ENCODE measurements at regions not wholly inside any gene's neighbourhood (a gene's known extent, or its start where the extent isn't known, plus 50 kb on each side); places are given as distances from the start of the nearest gene placed in this dataset.

DNA sequence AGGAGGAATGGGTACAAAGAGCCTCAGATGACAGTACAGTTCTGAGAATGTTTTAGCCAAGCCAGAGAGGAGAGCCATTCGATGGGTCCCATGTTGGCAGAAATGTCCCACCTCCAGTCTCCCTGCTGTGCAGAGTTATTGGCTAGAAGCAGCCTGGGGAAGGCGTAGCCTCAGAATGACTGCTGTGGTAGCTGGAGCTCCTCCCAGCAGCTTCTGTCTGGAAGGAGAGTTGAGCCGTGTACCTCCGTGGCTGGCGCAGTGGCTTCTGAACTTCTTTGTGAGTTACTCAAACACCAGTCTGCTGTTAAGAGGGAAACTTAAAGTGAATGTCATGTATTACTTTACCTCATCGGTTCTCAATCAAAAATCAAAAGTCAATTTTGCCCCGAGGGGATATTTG lies 193.3 kb upstream of the SNX2 start:
- WGBS (ENCODE audit: low lambda C conversion rate) = 68% methylated on average over 7 of the region's 7 CpGs
- CTCF ChIA-PET = no interaction called here
- Histone ChIP-seq H3K9ac (no peak overlapping the region), H3K9me3 (no peaks in the 10 kb centered on the region), H2AFZ (ENCODE audit: low read depth) (no peak overlapping the region), H3K36me3 (replicated peaks in 1 of 2; ENCODE audit: control insufficient read depth in 1 of 2, insufficient read depth in 2 of 2, low read length in 1 of 2) (no peaks in the 10 kb centered on the region), H3K79me2 (ENCODE audit: insufficient read depth) (no peaks in the 10 kb centered on the region), H3K4me1 (ENCODE audit: control insufficient read depth in 1 of 2, insufficient read depth in 2 of 2, low read depth in 1 of 2, low read length in 1 of 2) (0 out of 4 replicates have a peak, but pooled peaks cover 0 to 1% of the 10 kb centered on the region in 2 experiments), H3K9me2 (no peaks in the 10 kb centered on the region), H3K4me2 (no peak overlapping the region), H3F3A (replicated peaks; ENCODE audit: insufficient read depth) (no peaks in the 10 kb centered on the region), H3K4me3 (ENCODE audit: low read depth in 2 of 2, low read length in 1 of 2) (no peak overlapping the region), H4K20me1 (ENCODE audit: insufficient read depth) (no peaks in the 10 kb centered on the region), H3K27me3 (ENCODE audit: insufficient read depth) (no peaks in the 10 kb centered on the region), H3K27ac (ENCODE audit: low read depth in 2 of 2, low read length in 1 of 2) (no peak overlapping the region)
- no peak for DNase-seq
- POLR2A ChIA-PET = no interaction called here
- no peak for TF ChIP-seq SMC3 (IDR thresholded peaks at IDR 0.05; ENCODE audit: low read depth, low read length)
- TF ChIP-seq, protein P1, sequence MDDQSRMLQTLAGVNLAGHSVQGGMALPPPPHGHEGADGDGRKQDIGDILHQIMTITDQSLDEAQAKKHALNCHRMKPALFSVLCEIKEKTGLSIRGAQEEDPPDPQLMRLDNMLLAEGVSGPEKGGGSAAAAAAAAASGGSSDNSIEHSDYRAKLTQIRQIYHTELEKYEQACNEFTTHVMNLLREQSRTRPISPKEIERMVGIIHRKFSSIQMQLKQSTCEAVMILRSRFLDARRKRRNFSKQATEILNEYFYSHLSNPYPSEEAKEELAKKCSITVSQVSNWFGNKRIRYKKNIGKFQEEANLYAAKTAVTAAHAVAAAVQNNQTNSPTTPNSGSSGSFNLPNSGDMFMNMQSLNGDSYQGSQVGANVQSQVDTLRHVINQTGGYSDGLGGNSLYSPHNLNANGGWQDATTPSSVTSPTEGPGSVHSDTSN (IDR thresholded peaks at IDR 0.05) = no peak
- TF ChIP-seq, protein P2, sequence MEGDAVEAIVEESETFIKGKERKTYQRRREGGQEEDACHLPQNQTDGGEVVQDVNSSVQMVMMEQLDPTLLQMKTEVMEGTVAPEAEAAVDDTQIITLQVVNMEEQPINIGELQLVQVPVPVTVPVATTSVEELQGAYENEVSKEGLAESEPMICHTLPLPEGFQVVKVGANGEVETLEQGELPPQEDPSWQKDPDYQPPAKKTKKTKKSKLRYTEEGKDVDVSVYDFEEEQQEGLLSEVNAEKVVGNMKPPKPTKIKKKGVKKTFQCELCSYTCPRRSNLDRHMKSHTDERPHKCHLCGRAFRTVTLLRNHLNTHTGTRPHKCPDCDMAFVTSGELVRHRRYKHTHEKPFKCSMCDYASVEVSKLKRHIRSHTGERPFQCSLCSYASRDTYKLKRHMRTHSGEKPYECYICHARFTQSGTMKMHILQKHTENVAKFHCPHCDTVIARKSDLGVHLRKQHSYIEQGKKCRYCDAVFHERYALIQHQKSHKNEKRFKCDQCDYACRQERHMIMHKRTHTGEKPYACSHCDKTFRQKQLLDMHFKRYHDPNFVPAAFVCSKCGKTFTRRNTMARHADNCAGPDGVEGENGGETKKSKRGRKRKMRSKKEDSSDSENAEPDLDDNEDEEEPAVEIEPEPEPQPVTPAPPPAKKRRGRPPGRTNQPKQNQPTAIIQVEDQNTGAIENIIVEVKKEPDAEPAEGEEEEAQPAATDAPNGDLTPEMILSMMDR (IDR thresholded peaks at IDR 0.05) = no peak
- TF ChIP-seq, protein P3, sequence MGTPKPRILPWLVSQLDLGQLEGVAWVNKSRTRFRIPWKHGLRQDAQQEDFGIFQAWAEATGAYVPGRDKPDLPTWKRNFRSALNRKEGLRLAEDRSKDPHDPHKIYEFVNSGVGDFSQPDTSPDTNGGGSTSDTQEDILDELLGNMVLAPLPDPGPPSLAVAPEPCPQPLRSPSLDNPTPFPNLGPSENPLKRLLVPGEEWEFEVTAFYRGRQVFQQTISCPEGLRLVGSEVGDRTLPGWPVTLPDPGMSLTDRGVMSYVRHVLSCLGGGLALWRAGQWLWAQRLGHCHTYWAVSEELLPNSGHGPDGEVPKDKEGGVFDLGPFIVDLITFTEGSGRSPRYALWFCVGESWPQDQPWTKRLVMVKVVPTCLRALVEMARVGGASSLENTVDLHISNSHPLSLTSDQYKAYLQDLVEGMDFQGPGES (IDR thresholded peaks at IDR 0.05; ENCODE audit: low read depth, low read length) = no peak
- TF ChIP-seq YY1 (IDR thresholded peaks at IDR 0.05; ENCODE audit: low read depth) = no peak

DNA sequence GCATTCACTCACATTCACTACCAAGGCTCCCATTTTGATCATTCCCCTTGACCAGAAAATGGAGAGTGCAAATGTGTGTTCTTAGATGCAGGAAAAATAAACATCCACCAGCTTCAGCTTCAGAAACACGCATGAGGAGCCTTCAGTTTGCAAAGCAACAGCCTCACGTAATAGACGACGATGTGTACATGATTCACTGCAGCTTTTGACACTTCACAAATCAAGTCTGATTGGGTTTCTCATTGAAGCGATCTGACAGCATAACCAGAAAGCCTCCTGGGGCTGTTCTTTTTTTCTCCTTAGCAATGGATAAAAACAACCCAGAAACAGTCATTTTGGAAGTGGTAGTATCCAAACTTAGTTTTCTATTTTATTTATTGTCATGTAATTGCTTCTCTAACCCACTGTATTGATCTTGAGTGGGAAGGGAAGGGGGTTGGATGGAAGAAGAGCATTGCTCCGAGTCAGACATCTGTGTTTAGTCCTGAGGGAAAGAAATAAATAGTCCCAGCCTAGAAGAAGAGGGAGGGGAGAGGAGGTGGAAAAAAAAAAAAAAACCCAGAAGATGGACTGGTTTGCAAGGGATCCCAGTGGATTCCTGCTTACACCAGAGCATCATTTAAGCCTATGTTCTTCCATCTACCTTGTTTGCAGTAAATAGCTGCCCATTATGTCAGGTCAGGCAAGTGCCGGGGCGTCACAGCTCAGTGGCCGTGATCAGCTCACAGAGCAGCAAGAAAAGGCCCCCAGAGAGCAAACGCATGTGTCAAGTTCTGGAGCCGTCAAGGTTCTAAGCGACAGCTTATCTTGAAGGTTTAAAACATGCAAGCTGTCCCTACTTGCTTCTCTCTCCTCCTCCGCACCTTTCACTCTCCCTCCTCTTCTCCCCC lies 190.2 kb upstream of the SNX2 start:
- no peak for DNase-seq
- TF ChIP-seq, protein P4, sequence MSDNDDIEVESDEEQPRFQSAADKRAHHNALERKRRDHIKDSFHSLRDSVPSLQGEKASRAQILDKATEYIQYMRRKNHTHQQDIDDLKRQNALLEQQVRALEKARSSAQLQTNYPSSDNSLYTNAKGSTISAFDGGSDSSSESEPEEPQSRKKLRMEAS (IDR thresholded peaks at IDR 0.05; ENCODE audit: low read depth) = no peak
- TF ChIP-seq JUND (IDR thresholded peaks at IDR 0.05) = no peak
- TF ChIP-seq, protein P5, sequence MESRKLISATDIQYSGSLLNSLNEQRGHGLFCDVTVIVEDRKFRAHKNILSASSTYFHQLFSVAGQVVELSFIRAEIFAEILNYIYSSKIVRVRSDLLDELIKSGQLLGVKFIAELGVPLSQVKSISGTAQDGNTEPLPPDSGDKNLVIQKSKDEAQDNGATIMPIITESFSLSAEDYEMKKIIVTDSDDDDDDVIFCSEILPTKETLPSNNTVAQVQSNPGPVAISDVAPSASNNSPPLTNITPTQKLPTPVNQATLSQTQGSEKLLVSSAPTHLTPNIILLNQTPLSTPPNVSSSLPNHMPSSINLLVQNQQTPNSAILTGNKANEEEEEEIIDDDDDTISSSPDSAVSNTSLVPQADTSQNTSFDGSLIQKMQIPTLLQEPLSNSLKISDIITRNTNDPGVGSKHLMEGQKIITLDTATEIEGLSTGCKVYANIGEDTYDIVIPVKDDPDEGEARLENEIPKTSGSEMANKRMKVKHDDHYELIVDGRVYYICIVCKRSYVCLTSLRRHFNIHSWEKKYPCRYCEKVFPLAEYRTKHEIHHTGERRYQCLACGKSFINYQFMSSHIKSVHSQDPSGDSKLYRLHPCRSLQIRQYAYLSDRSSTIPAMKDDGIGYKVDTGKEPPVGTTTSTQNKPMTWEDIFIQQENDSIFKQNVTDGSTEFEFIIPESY (IDR thresholded peaks at IDR 0.05; ENCODE audit: borderline replicate concordance, low read depth) = no peak
- TF ChIP-seq POLR2AphosphoS5 (IDR thresholded peaks at IDR 0.05; ENCODE audit: low read depth, low read length) = no peak
- TF ChIP-seq, protein P3 (IDR thresholded peaks at IDR 0.05; ENCODE audit: low read depth, low read length) = no peak
- TF ChIP-seq FOXM1 (IDR thresholded peaks at IDR 0.05; ENCODE audit: low read depth) = no peak
- no peak for TF ChIP-seq GATA2 (CRISPR knock-in tag; IDR thresholded peaks at IDR 0.05)
- TF ChIP-seq, protein P2 (IDR thresholded peaks at IDR 0.05) = no peak
- TF ChIP-seq GABPA (IDR thresholded peaks at IDR 0.05; ENCODE audit: low read depth) = no peak
- Histone ChIP-seq H3K9me2 (no peaks in the 10 kb centered on the region), H3K9ac (no peak overlapping the region), H3K27me3 (ENCODE audit: insufficient read depth) (no peaks in the 10 kb centered on the region), H3K9me3 (no peaks in the 10 kb centered on the region), H3K36me3 (replicated peaks in 1 of 2; ENCODE audit: control insufficient read depth in 1 of 2, insufficient read depth in 2 of 2, low read length in 1 of 2) (no peaks in the 10 kb centered on the region), H3F3A (replicated peaks; ENCODE audit: insufficient read depth) (no peaks in the 10 kb centered on the region), H2AFZ (ENCODE audit: low read depth) (no peak overlapping the region), H4K20me1 (ENCODE audit: insufficient read depth) (no peaks in the 10 kb centered on the region), H3K4me3 (ENCODE audit: low read depth in 2 of 2, low read length in 1 of 2) (no peak overlapping the region), H3K4me1 (ENCODE audit: control insufficient read depth in 1 of 2, insufficient read depth in 2 of 2, low read depth in 1 of 2, low read length in 1 of 2) (0 out of 4 replicates have a peak, but pooled peaks cover 0 to 3% of the 10 kb centered on the region in 2 experiments), H3K27ac (ENCODE audit: low read depth in 2 of 2, low read length in 1 of 2) (no peak overlapping the region), H3K4me2 (no peak overlapping the region), H3K79me2 (ENCODE audit: insufficient read depth) (no peaks in the 10 kb centered on the region)
- ChIA-PET POLR2A (no interaction called here), CTCF (interaction anchor here (0.6 kb wide), 1 partner anchor 20 kb away, joined by 3 read pairs; no protein-coding TSS in a partner anchor)
- 70% methylated on average over 13 of the region's 13 CpGs for WGBS (ENCODE audit: low lambda C conversion rate)
